ENCODE measurements at regions not wholly inside any gene's neighbourhood (a gene's known extent, or its start where the extent isn't known, plus 50 kb on each side); places are given as distances from the start of the nearest gene placed in this dataset.
A peak's percentile ranks its signal among the peaks of the same experiment; 100 is the strongest.
"Not testable (repeated sequence)": the region's sequence is repeated elsewhere in the genome, so short reads cannot be mapped to it uniquely, and the experiment has no call there.

DNA sequence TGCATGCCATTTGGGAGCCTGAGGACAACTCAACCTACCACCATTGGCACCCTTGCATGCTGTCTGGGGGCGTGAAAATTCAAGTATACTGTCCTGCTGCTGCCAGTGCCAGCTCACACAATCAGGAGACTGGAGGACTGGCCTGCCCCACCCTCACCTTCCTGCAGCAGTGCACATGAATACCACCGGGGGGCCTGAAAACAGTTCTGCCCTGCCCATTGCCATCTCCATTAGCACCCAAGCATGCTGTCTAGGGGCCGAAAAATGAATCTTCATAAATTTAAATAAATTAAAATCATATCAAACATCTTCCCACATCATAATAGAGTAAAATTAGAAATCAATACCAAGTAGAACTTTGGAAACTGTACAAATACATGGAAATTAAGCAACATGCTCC, 322.1 kb upstream of the TMPRSS15 start:
- no peak for FAIRE-seq

- no peak for FAIRE-seq
These were observed 338.4 kb upstream of the TMPRSS15 start for GRCh38 chr21:18741954-18742353.

GRCh38 chr21:18743531-18743930, 339.9 kb upstream of the TMPRSS15 start:
- no peak for FAIRE-seq

DNA sequence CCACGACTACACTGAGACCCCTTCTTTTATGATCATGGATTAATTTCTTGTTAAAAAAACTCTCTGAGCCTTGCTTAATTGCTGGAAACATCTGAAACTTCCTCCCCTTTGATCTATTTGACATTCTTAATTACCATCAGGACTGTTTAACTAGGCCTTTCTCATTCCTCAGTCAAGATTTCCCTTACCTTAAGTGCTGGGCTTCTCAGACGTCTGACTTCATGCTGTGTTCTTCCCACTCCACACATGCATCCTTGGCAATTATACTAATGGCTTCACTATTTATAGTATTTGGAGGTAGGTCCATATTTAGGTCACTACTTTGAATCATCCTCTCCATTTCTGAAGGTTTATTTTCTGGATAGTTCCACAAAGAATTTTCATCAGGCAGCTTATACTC, 341.3 kb upstream of the TMPRSS15 start:
- FAIRE-seq: no peak

DNA sequence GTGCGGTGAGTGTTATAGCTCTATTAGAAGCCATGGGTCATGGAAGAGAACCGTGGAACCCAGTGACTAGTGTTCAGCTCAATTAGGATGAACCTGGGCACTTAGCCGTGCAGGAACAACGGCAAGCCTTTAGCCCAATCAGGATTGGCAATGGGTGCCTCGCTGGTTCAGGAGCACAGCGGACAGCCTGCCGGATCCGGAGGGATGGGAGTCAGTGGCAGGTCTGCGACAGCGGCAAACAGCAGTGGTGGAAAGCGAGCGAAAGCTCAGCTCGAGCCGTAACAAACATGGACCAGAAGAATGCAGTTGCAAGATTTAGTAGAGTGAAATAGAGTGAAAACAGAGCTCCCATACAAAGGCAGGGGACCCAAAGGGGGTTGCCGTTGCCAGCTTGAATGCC, 349.3 kb upstream of the TMPRSS15 start:
- FAIRE-seq: not testable (repeated sequence)

GRCh38 chr21:18756272-18756671, 352.7 kb upstream of the TMPRSS15 start:
- FAIRE-seq: not testable (repeated sequence)

GRCh38 chr21:18759267-18759666, 355.7 kb upstream of the TMPRSS15 start:
- no peak for FAIRE-seq

- FAIRE-seq: no peak
These were observed 356.2 kb upstream of the TMPRSS15 start for GRCh38 chr21:18759751-18760161.

- no peak for FAIRE-seq
These were observed 356.7 kb upstream of the TMPRSS15 start for GRCh38 chr21:18760247-18760646.

DNA sequence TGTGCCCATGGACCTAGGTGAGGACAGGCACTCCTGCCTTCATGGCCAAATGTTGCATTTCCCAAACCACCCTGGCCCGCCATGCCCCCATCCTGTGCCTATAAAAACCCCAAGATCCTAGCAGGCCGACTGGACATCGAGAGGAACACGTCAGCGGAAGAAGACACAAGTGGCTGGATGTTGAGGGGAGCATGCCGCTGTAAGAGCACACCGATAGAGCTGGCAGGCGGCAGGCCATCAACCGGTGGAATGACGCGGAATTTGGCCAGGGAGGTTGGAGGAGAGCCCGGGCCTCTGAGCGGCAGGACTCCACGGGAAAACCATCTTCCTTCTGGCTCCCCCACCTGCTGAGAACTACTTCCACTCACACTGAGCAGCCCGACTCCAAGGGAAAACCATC, 361.1 kb upstream of the TMPRSS15 start:
- no peak for FAIRE-seq

GRCh38 chr21:18769599-18769998, 366.0 kb upstream of the TMPRSS15 start:
- no peak for FAIRE-seq

DNA sequence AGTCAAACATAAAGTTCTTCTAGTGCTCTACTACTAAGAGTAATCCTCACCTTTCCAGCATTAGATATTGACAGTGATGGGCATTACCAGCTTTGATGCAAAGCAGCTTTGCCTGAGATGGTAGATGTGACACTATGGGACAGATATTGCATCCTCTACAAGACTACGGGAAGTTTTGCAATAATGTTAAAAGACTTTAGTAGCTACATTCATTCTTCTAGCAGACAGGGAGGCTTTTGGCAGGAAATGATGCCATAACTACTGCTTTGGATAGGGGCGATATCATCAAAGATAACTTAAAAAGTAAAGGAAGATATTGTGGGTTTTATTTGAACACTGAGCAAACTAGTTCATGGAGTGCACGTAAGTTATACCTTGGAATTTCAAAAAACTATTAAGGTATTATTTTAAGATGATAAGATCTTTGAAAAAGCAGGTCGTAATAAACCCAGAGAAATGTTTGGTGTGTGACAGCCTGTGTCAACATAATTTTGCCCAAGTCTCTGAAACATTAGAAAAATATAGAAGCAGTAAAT, 368.3 kb upstream of the TMPRSS15 start:
- no peak for FAIRE-seq

DNA sequence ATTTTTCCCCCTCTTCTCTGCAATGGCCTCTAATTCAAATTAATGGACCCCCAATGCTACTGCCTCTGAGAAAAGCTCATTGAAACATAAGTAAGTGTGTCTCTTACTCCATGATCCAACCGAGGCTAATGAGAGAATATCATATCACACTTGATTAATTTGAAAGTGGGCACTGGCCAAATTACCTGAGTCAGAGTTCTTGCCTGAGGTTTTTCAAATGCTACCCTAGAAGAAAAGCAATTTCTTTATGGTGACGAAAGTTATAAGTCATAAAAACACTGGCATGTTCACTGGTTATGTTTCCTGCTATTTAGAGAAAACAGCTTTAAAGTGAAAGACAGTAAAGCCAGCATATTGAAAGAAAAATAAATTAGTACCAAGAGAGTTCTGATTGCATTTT, 368.8 kb upstream of the TMPRSS15 start:
- no peak for FAIRE-seq

GRCh38 chr21:18772897-18773296, 369.3 kb upstream of the TMPRSS15 start:
- peak; percentile 66 for FAIRE-seq

DNA sequence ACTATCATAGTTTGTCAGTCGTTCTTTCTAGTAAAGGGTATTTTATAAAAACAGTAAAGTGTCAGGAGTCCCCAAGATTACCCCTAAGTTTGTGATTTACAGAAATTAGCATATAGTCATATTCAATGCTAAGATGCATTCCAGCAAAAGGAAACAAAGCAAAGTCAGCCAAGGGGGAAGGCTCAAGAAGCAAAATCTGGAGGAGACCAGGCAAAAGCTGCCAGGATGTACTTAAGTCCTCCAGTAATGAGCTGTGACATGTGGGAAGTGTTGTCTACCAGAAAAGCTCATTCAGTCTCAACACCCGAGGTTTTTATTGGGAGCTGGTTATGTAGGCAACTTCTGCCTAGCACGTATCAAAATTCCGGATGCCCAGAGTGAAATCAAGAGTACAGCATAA, 373.4 kb upstream of the TMPRSS15 start:
- no peak for FAIRE-seq

GRCh38 chr21:18782721-18783120, 379.1 kb upstream of the TMPRSS15 start:
- no peak for FAIRE-seq

- FAIRE-seq: no peak
These were observed 397.9 kb upstream of the TMPRSS15 start for GRCh38 chr21:18801468-18801867.

DNA sequence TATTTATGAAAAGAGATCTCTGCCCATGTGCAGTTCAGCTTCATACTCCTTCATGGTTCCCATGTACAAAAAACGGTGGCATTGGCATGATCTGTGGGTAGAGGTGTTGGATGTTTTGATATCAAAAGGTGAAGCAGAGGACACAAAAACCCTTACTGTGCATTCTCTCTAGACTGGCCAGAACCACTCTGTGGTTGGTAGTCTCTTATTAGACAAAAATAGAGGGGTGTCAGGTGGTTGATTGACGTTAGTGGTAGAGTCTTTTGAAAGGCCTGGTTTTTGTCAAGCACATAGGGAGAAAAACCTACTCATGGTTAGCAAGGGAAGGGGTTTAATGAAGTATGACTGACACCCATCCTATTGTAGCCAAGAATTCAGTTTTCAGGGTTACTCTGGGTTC, 400.0 kb upstream of the TMPRSS15 start:
- FAIRE-seq: no peak

DNA sequence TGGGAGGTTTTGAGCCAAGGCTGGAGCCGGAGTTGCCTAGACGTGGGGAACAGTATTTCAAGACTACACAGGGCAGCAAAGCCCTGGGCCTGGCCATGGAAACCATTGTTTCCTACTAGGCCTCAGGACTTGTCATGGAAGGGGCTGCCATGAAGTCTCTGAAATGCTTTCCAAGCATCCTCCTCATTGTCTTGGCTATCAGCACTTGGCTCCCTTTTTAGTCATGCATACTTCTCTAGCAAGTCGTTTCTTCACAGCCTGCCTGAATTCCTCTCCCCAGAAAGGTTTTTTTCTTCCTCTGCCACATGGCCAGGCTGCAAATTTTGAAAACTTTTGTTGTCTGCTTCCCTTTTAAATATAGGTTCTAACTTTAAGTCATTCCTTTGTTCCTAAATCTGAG, 406.6 kb upstream of the TMPRSS15 start:
- FAIRE-seq: no peak

- no peak for FAIRE-seq
These were observed 408.7 kb upstream of the TMPRSS15 start for GRCh38 chr21:18812308-18812707.

DNA sequence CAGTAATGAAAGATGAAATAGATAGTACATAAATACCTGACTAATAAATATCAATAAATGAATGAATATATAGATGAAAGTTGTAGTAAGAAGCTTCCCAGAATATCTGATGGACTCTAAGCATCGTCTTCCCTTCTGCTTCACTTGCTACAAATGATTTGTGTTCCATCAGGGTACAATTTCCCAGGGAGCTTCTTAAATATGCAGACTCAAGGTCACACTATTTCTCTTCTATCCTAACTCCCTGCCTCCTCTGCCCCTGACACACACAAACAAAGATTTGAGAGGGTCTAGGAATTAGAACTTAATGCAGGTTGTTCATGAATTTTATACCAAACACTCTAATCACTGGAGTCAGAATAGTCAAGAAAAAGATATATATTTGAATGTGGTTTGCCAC, 415.9 kb upstream of the TMPRSS15 start:
- no peak for FAIRE-seq

- no peak for FAIRE-seq
These were observed 423.0 kb upstream of the TMPRSS15 start for GRCh38 chr21:18826562-18826961.

DNA sequence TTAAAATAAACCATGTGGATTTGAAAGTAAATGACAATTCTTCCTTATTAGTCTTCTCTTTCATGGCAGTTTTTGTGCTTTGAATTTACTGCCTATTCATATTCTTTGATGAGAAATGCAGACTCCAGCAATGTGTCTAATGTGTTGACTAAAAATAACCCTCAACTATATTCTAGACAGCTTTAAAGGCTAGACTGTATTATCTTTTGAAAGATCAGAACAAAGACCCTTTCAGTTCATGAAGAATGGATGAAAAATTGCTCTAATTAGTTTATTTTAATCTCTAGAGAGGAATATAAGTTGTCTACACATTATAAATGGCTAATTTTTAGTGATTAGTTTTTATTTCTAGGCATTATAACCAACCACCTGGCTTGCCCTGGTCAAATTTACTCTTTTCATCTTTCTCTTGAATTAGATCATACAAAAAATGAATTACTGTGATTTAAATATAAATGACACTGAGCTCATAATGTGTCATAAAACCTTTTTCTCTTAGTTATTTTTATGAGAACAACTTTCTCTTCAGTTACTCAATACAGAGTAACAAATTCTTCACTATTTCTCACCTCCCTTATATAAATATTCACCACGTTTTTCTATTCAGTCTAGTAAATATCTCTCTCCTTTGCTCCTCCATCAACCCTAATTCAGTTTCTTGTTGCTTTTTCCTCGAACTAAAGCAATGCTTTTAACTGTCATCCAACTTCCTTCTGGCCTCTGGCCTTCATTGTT, 428.5 kb upstream of the TMPRSS15 start:
- no peak for FAIRE-seq

GRCh38 chr21:18832950-18833349, 429.4 kb upstream of the TMPRSS15 start:
- FAIRE-seq: no peak

GRCh38 chr21:18834121-18834520, 430.5 kb upstream of the TMPRSS15 start:
- not testable (repeated sequence) for FAIRE-seq

All from A204.1 (cell line).